KOPT-K1 (cell line): ENCODE measurements at regions not wholly inside any gene's neighbourhood (a gene's known extent, or its start where the extent isn't known, plus 50 kb on each side); places are given as distances from the start of the nearest gene placed in this dataset.

Source experiments
- H3K27ac ChIP-seq: fragments of 200-600 bp; sonication (generic); 2 replicates; pipeline ENCODE4 v1.5.1; 2016; ENCODE audit warnings: antibody characterized with exemption, mild to moderate bottlenecking, low read depth, low read length; ENCODE audit not compliant: poor library complexity, severe bottlenecking
- H3K36me3 ChIP-seq: fragments of 200-600 bp; sonication (generic); 2 replicates; pipeline ENCODE4 v1.5.1; 2017; ENCODE audit warnings: antibody characterized with exemption, mild to moderate bottlenecking, low read length, moderate library complexity; ENCODE audit not compliant: insufficient read depth
- H3K9me3 ChIP-seq: fragments of 200-600 bp; sonication (generic); 2 replicates; pipeline ENCODE4 v1.5.1; 2017; ENCODE audit warnings: antibody characterized with exemption, low read length, mild to moderate bottlenecking; ENCODE audit not compliant: insufficient read depth, poor library complexity, severe bottlenecking

DNA sequence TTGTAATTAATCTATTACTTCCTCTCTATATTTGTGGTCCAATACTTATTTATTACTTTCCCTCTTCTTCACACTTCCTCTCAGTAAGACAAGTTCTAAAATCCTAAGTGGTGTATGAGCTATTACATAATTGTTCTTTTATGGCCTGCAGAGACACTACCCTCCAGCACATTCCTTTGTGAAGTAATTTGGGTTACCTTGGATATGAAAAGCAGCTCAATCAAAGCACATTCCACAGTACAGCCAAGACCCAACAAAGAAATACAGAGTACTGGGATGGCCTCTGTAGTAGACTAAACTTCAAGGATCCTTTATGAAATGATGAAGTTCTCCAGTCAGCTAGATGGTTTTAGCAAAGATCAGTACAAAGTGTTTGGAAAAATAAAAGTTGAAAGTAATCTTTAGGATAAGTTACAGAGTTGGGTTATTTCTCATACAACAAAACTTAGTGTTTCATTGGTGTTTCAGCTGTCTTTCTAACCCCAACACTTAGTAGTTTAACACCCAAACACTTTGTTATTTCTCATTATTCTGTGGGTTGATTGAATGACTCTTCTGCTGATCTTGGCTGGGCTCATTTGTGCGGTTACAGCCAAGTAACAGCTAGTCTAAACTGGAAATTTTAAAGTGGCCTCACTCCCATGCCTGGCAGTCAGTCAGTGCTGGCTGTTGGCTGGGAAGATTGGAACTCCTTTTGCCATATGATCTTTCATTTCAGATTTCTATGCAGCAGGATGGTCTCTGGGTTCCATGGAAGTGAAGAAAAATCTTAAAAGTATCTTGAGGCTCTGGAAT lies 161.5 kb upstream of the POU3F2 start:
- H3K36me3 ChIP-seq, result no peaks in the 10 kb centered on the region
- H3K27ac ChIP-seq, result no peak overlapping the region
- no peaks in the 10 kb centered on the region for H3K9me3 ChIP-seq

DNA sequence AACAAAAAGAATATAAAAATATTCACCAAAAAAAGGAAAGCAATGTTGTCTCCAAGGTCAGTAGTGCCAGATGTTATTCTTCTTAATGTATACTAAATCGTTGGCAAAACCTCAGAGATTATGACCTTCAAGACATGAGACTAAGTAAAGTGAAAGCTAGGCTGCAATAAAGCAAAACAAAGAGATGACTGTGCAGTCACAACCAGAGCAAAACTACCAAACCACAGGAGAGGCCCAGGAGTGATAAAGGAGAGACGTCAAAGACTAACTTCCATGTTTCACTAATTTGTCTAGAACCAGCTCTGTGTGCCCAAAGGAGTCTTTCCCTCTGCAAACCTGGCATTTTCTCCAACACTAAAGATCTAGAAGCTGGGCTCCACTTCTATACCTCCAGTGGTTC lies 155.9 kb upstream of the POU3F2 start:
- Histone ChIP-seq H3K27ac (no peak overlapping the region), H3K36me3 (no peaks in the 10 kb centered on the region)

DNA sequence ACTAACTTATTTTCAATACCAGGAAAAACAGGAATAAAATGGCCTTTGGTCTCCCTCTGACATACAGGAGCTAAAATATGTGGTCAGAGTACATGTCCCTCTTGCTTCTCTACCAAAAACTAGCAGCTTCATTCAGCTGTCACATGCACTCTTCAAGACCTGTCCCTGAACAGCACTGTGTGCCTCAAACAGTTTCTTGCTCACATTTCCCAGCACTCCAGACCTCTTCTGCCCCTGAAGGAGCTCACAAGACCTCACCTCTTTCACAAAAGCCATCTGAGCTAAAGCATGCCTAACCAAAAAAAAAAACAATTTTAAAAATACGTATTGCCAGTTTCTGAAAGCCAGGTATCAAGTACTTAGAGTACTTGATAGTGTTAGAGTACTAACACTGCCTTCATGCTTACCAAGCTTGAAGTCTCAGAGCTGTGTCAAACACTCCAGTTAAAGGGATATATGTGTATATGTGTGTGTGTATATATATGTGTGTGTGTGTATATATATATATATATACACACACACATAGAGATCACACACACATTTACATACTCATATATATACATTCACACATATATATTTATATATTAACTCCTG lies 148.3 kb upstream of the POU3F2 start:
- H3K36me3 ChIP-seq, result no peaks in the 10 kb centered on the region
- H3K27ac ChIP-seq, result no peak overlapping the region
- no peaks in the 10 kb centered on the region for H3K9me3 ChIP-seq

More for the DNA sequence above, 155.9 kb upstream of the POU3F2 start:
- H3K9me3 ChIP-seq, result no peaks in the 10 kb centered on the region

DNA sequence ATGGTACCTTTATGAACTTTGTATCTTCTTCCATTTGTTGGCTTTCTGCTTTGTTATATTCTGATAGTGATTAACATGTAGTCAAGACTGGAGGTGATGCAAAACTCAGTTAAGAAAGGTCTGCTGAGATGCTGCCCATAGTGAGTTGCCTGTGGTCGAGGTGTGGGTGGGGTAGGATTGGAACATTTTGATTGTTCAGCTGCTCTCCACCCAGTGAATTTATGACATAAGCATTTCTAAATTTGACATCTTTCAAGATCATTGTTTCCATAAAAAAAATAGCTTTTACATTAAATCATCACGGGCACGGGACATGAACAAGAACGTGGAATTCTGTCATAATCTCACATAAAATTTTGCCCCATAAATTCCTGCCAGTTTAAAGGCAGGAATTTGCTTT lies 146.6 kb upstream of the POU3F2 start:
- Histone ChIP-seq H3K27ac (no peak overlapping the region), H3K9me3 (no peaks in the 10 kb centered on the region), H3K36me3 (no peaks in the 10 kb centered on the region)

DNA sequence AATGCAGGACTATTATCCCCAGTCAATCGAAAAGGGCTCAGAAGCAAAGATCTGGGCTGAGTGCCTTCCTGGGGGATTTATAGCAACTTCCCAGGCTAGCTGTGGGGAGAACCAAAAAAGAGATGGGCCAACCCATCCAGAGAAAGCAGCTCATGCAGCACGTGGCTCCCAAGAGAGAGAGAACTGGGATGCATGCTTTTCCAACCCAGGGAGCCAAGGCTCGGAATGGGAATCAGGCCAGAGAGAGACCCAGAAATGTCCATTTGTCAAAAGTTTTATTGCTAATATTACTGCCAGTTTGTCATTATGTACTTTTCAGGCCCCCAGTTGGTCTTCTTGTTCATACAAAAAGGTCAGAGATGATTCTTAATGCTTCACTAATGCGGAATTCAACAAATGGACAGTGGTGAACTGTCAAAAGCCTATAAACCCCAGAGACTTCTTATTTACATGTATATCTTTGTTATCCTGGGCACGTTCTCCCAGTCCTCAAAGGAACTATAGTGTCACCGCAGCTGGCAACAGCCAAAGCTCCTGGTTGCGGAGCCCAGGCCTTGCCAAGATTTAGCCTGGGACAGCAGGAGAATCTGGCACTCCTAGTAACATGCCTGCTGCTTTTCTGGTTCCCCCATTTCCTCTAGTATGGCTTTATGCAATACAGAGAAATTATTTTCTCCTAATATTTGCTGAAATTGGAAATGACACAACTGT lies 139.1 kb upstream of the POU3F2 start:
- no peaks in the 10 kb centered on the region for H3K36me3 ChIP-seq
- H3K27ac ChIP-seq, result no peak overlapping the region
- H3K9me3 ChIP-seq, result no peaks in the 10 kb centered on the region

DNA sequence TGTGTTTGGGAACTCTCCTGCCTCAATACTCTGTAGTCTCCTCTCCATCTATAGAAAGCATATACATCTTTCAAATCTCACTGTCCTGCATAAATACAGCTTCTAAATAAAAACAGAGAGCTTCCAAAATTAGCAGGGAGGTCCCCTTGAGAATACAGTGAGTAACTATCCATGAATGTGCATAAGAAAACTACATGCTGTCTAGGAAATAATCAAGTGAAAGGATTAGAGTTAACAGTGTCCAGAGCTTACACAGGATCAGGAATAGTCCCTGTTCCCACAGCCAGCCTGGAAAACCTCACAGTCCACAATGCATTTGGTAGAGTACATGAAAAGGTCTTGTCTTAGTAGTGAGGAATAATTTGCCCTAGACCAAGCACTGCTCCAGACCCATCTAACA lies 123.0 kb upstream of the POU3F2 start:
- no peak overlapping the region for H3K27ac ChIP-seq

DNA sequence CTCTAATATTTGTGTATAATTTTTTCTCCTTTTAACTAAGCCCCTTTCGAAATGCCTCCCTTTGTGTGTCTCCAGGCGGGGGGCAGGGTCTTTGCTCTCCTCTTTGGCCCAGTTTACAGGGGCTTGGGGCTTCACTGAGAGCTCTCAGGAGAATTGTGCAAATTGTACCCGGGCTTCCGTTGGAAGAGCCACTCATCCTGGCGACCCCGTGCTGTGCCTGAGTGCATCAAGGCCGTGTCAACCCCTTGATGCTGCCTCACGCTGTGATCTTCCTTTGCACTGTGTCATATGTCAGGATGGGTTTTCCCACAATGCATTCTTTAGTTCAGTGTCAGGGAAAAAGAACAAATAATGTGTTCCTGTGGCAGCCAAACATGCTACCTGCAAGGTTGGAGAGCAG lies 118.0 kb upstream of the POU3F2 start:
- no peak overlapping the region for H3K27ac ChIP-seq
- no peaks in the 10 kb centered on the region for H3K36me3 ChIP-seq
- H3K9me3 ChIP-seq, result no peaks in the 10 kb centered on the region

More for the DNA sequence above, 123.0 kb upstream of the POU3F2 start:
- Histone ChIP-seq H3K36me3 (no peaks in the 10 kb centered on the region), H3K9me3 (no peaks in the 10 kb centered on the region)

DNA sequence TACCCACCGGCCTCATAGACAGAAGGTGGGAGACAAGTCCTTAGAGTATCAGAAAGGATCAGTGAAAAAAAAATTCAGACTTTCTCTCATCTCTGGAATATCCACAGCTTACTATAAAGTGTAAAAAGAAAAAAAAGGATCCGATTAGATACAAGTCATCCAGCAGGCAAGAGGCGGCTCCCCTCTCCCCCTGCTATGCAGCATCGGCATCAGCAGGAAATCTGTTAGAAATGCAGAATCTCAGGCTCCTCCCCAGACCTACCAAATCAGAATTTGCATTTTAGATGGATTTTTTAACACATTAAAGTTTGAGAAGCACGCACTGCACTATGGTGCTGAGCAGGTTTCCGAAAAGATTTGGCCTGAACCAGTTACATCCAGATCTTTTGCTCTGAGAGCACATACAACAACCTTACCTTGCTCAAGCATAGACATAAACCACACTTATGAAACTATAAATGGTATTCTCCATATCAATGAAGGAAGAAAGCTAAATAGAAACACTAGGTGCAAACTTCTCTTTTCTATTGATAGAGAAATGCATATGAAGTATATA lies 117.0 kb upstream of the POU3F2 start:
- Histone ChIP-seq H3K36me3 (no peaks in the 10 kb centered on the region), H3K27ac (no peak overlapping the region), H3K9me3 (no peaks in the 10 kb centered on the region)

DNA sequence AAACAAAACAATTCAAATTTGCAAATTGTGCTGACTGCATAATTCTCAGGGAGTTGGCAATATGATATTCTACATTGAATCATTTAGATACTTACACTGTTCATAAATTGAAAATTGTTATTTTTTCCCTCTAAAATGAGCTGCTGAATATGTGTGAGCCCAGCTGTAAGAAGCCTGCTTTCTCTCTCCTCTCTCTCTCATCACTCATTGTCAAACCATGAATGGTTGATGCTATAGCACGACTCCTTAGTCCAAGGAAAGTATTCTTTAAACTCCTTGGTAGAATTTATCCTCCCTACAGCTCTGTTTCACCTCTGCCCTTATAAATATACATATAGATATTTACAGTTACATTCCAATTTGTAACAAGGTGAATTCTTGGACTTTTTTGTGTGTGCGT lies 116.4 kb upstream of the POU3F2 start:
- no peak overlapping the region for H3K27ac ChIP-seq
- H3K9me3 ChIP-seq, result no peaks in the 10 kb centered on the region
- H3K36me3 ChIP-seq, result no peaks in the 10 kb centered on the region

DNA sequence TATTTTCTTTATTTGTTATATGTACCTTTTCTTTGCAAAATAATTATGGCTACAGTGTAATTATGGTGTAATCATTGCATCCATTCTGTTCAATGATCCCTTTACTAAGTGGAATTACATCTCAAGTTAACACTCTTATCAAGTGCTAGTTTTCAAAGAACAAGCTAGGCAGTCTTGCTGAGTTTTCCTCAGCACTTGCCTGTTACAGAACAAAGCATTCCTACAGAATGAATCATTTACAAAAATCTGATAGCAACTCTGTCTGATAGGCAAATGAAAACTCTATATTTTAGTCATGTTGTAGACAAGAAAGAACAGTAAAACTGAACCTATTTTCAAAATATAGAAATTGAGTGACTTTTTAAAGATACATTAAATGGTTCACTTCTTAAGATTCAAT lies 109.8 kb upstream of the POU3F2 start:
- Histone ChIP-seq H3K36me3 (no peaks in the 10 kb centered on the region), H3K9me3 (no peaks in the 10 kb centered on the region), H3K27ac (no peak overlapping the region)

DNA sequence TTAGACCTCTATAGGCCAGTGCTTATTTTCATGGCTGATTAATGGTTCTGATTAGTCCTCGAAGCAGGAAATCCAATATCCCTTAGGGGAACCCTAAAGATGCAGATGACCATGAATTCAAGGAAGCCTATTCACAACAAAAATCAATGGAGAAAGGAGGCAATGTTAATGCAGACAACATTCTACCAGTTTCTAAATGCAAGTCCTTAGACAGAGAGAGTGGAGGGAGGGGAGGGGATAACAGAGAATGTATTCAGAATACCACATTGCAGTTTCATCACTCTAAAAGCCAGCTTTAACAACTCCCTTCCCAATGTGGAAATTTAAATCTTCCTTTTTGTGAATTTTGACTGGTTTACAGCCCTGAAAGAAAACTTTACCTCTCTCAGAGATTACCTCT lies 87.1 kb upstream of the POU3F2 start:
- H3K36me3 ChIP-seq, result no peaks in the 10 kb centered on the region
- no peak overlapping the region for H3K27ac ChIP-seq
- H3K9me3 ChIP-seq, result no peaks in the 10 kb centered on the region

DNA sequence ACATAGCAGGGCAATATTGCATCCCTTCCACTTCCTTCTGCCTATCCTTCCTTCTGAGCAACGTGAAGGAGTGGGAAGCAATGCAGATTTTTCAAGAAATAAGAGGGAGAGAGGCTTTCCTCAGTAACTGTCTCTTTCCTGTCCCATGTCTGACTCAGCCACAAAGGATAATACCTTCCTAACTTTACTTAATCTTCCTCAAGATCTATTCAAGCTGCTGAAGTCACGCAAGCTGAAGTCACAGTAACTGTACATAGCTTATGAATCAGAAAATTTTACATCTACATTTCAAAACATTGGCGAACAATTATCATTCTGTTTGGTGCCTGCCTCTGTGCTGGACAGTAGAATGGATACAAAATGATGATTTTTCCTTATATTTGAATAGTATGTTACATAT lies 86.4 kb upstream of the POU3F2 start:
- Histone ChIP-seq H3K36me3 (no peaks in the 10 kb centered on the region), H3K27ac (no peak overlapping the region), H3K9me3 (no peaks in the 10 kb centered on the region)

DNA sequence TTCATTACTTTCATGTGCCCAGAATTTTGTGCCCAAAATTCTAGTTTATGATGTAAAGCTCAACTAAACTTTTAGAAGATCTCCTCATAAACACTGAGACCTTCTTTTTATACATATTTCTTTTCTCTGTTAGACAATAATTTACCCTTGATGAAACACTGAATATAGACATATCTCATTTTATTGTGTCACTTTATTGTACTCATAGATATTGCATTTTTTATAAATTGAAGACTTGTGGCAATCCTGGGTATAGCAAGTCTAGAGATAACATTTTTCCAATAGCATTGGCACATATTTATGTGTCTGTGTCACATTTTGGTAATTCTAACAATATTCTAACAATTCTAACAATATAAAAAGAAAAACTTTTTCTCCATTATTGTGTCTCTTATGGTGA lies 74.9 kb upstream of the POU3F2 start:
- Histone ChIP-seq H3K9me3 (no peaks in the 10 kb centered on the region), H3K27ac (no peak overlapping the region), H3K36me3 (no peaks in the 10 kb centered on the region)

DNA sequence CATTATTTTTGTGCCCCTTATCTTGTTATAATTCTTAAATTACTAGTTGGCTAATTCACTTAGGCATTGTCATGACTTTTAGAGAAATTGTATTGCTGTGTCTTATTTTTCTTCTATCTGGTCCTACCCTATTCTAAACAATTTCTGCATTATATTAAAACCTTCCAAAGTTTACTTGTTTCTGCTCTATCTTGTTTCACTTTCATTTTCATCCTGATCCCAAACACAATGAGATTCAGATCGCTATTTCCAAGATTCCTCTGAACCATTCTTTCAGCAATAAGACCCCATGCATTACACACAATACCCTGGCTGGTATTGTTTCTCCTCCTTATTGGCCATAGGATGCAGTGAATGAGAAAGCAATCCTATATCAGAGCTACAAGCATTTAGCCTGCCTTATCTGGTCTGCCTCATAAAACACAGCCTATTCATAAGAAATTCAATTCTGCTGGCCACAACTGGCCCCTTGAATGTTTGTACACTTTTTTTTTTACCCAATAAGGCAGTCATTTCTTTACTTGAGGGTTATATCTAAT lies 69.9 kb upstream of the POU3F2 start:
- Histone ChIP-seq H3K9me3 (no peaks in the 10 kb centered on the region), H3K36me3 (no peaks in the 10 kb centered on the region), H3K27ac (no peak overlapping the region)

DNA sequence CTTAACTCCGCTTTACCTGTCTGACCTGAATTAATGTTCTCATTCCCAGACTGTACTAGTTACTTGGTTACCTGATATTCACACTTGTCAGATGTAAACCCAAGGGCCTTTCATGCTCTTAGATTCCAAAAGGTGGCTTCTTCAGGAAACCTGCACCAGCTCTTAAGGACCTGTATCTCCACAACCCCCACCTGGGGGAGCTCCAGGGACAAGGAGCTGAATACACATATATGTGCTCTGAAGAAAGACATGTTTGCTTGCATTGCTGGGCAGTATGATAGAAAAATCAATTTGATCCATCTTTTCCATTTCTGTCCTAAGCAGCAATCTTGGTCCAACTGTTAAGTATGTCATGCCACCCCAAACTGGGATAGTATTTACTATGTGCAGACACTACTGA lies 64.8 kb upstream of the POU3F2 start:
- H3K27ac ChIP-seq, result no peak overlapping the region
- no peaks in the 10 kb centered on the region for H3K36me3 ChIP-seq
- no peaks in the 10 kb centered on the region for H3K9me3 ChIP-seq
